Embryonic facial prominence (tissue), 1 donor: ENCODE measurements at regions not wholly inside any gene's neighbourhood (a gene's known extent, or its start where the extent isn't known, plus 50 kb on each side); places are given as distances from the start of the nearest gene placed in this dataset.

Experiments
- DNase-seq: peaks from one replicate; pipeline ENCODE4 v3.0.0-alpha.2; 2016; ENCODE audit errors: extremely low spot score

DNA sequence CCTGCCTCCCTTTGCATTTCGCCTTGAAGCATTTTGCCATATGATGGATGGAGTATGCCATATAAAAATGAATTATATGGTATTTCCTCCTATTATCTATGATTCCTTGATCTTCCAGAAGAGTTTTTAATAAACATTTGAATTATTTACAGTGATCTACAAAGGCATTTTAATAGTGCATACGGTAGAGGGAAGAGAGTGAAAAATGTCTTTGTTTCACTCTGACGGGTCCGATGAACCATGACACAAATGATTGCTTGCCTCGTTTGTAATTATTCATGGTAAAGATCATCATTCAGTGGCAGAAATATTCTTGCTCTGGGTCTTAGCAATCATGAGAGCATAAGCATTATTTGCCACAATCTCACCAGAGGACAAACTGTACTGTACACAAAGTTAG is 1010.9 kb downstream of the NTRK3 start:
- no peak for DNase-seq

DNA sequence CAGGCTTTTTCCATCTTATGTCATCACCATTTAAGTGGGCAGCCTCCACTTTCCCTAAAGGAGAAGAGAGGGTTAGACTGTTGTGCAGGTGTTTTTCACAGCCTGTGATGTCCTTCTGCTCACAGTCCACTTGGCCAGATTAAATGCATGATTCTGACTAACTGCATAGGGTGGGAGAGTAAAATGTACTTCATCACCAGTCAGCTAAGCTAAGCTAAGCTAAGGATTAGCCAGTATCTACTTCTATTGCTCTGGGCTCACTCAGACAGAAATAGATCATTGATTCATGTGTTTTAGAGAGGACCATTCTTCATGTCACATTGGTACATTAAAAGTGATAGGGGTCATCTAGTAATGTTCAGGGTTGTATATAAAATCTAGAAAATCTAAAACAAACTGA is 1013.1 kb downstream of the NTRK3 start:
- no peak for DNase-seq

DNA sequence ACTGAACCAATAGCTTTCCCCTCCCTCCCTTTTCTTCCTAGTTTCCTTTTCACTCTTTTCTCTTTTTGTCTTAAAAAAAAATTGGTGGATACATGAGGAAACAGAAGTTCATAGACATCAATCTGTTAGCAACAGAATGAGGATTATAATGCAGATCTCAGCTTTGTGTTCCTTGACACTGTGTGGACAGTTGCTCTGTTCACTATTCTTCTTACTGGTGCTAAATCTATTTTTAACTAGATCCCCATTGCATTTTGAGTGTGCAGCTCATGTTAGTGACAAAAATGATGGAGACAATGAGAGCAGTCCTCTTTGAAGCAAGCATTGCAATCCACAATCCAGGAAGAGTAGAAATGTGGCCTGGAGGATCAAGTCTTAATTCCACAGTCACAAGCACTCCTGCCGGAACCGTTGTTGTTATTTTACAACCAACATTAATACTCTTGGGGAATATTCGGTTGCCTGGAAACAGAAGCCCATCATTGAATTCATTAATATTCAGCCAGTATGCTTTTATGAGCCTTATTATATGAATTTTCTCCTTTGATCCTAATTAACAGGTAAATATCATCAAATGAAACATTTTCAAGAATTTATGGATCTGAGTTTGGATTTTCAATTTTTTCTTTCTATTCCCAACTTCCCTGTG is 1016.8 kb downstream of the NTRK3 start:
- DNase-seq, result no peak

DNA sequence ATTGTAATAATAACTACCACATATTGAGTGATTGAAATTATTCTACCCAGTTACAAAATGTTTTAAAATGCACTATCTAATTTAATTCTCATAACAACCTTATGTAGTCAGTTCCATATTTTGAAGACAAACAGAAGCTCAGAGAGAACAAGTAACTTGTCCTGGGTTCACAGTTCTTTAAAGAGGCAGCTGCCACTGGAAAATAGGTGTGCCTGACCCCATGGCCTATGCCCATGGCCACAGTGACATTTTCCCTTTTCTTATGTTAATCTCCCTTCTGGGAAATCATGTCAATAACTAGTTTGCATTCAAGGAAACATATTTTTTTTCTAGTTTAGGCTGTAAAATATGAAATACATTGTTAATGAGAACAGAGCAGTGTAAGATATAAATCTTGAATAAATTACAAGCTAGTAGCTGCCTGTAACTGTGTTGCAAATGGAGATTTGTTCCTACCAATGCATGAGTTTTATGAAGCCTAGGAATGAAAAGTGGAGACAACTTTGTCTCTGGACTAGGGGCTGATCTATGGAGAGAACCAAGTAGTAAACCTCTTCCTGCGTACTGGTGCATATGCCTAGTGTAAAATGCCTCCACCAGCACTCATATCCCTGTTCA is 1018.0 kb downstream of the NTRK3 start:
- DNase-seq, result no peak

DNA sequence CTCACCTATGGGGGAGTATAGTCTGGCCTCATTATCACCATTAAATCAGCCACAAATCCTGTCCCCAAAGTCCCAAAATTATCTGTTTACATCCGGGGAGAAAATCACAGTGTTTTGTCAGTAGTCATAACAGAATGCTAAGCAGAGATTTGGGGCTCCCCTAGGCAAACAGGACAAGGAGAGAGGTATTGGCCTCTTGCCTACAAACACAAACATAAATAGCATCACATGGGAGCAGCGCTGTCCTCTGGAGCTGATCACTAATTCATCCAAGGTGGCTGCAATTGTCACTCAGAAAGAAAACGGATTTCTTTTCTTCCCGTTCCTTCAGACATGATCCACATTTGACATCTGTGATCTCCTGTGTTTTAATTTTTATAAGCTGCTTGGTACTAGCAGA is 1028.1 kb downstream of the NTRK3 start:
- DNase-seq, result no peak

DNA sequence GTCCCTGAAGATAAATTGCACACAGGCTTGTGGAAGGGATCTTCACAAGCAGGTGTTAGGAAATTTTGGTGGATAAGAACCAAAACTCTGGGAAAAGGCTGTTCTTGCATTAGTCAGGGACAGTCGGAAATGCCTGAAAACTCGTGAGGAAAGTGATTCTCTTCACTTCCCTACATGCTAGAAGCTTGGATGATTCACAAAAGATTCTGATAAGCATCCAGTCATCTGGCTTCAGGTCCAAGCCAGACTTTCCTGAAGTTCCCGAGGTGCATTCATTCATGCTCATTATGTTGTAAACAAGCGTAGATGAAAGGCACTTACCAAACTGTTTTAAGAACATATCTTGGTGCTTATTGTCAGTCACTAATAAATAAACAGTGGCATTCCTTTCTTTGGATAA is 1028.7 kb downstream of the NTRK3 start:
- no peak for DNase-seq

DNA sequence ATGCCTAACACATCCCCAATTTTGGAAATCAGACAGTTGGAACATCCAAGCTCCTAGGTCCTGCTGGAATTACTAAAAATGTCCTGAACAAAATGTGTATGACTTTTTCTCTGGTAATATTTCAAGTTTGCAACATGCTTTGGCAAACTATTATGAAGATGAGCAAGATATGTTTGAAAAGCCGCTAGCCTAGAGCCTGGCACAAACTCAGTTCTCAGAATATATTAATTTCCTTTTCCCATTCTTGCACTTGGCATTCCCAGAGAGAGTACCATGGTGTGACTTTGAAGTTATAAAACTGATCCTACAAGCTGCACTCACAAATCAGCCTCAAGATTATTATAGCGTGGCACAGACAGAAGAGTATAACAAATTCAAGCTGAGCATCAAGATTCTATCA is 1031.1 kb downstream of the NTRK3 start:
- DNase-seq, result no peak

DNA sequence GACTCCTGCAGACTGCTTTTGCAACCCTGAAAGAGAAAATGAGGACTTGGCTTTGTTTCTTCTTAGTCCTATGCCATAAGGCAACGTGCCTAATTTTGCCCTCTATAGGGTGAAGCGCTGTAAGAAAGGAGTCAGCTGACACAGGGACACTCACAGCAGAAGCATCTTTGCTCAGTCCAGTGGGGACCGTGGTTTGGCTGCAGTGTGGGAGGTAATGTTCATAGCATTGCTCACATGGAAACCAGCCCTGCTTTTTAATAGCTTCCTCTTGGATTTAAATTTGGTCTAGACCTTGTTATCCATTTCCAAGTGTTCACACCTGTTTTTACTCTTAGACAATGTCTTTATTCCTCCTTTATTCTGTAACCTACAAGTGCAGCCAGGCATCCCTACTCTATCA is 1032.1 kb downstream of the NTRK3 start:
- no peak for DNase-seq

DNA sequence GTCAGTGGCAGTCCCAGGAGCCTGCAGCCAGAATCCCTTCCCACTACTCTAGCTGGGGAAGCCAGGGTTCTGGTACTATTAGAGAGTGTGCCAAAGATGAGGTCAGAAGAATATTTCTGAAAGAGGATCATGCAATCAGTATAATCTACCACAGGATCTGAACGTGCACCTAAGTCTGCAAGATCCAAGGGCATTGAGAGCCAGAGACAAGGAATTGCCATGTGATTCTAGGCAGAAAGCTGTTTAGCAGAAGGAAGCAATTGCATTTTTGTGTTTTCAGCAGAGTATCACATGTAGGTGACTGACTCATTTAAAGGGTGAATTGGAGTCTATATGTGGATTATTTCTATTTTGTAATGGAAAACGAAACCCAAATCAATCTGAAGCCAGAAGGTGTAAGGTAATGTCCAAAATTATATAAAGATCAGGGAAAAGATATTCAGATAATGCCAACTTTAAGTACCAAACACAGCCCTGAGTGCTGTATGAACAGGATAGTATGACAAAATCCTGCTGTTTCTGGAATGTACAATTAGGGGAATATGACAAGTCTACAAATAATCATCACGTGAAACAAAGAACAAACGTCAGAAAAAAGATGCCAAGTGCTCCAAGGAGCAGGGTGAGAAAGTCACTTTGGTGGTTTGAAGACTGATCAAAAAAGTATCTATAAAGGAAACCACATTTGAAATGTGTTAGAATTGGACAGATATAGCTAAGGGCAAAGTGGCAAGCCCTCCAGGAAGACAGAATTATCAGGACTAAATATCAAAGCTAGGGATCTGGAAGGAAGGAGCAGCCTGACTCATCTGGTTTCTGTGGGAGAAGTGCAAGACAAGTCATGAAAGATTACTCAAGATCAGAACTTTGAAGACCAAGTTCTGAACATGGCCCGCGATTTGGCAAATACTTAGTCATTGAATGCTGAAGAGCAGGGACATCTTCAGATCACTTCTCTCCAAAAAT is 1036.6 kb downstream of the NTRK3 start:
- no peak for DNase-seq

DNA sequence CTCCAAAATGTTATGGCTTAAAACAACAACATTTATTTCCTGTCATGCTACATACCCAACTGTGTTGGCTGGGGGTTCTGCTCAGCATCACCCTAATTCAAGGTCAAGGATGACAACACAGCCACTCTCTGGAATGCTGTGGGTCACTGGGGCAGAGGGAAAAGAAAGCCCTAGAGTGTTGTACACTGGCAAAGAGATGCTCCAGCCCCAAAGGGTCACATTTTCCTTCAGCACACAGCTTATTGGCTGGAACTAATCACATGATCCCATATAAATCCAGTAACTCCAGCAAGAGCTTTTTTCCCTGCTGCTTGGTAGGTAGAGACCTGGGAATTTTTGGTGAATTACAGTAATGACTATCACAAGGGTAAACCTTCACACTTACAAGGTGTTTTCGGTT is 1041.4 kb downstream of the NTRK3 start:
- no peak for DNase-seq

DNA sequence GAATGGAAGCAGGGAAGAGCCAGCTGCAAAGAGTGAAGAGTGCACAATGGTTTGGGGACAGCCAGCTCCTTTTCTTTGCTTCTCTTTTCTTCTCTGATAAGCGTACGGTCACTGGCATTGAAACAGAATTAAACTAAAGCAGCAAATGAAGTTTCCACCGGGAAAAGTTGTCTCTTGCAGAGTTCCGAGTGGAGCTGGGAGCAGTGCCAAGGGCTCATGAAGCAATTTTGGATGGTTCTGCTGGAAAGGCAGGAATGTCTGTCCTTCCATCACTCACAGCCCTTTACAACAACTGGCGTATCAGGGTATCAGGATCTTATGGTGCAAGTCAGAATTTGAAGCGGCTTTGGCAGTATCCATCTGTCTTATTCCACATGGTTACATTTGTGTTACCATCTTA is 1042.9 kb downstream of the NTRK3 start:
- no peak for DNase-seq

DNA sequence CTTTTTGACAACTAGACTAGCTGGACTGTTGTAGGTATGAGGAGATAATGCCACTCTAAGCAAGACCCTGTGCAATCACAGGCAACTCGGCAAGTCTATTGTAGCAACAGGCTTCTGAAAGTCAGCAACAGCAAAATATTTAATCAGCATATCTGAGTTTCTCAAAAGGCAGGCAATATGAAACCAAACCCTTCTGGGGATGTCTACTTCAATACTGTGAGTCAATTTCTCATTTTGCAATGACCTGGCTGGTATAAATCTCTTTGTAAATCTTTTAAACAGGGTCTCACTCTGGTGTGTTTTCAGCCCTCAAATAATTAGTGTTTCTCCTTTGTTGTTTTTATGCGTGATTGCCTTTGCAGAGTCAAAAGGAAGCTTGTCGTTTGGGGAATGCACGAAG is 1044.5 kb downstream of the NTRK3 start:
- DNase-seq, result no peak

DNA sequence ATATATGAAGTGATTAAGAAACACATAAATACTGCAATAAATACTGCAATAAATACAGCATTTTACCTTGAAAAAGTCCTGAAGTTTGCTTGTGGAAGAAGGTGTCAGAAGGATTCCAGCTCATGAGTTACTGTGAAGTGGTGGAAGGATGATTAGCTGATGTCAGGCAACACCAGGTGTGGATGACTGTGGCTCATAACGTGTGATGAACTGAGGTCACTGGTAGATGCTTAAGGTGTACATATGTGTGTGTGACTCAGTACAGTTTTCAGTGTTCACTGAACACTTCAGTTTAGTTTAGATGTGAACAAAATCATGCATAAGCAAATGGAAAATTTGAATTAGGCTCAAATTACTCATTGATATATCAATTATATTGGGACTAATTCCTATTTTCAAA is 1045.0 kb downstream of the NTRK3 start:
- no peak for DNase-seq

DNA sequence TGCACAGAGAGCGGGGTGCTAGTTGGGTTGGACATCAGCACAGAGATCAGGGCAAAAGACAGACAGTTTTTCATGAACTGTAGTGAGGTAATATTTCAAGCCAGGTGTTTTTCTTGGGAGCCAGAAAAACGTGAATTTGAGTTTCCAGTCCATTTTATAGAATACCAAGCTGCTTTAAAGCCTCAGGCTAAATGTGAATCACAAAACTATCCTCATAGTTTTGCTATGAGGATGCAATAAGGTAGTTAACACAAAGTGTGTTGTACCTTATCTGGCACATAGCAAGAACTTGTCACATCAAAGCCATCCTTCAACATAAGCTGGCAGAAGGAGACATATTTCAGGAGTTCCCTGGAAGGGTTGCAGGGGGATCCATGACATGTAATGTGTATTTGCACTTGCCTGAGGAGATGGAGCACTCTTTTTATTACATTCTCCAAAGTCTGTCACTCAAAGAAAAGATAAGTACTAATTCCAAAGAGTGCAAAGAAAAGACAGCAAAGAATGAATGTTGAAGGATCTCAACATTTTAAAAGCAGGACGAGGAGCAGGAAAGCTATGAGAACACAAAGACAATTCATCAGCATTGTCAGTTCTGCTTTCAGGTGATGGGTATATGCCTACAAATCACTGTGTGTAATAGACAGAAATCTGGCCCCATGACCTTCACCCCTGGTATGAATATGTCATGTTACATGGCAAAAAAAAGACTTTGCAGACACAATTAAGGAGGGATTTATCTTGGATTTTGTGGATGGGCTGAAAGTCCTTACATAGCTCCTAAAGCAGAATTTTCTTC is 1046.4 kb downstream of the NTRK3 start:
- DNase-seq, result no peak

DNA sequence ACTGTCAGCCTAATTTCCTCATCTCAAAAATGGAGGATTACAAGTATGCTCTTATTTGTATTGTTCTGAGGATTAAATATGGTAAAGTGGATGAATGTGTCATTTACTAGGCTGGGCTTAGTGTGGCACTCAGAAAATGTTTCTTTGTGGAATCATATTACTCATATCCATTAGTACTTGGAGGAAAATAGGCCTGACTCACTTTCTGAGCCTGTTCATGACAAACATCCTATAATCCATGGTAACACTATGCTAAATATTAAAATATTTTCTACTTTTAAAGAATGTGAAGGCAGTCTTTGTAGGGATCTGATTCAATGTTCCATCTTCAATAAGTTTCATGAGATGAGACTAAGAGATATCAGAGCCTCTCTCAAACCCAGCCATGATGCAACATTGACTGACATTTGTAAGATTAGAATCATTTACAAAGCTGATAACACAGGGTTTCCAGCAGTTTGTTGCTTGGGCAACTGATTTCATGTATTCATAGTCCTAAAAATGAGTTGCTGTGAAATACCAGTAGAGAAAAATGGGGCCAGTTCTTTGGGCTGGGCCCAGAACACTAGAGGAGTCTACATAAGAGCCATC is 1048.5 kb downstream of the NTRK3 start:
- DNase-seq, result no peak

DNA sequence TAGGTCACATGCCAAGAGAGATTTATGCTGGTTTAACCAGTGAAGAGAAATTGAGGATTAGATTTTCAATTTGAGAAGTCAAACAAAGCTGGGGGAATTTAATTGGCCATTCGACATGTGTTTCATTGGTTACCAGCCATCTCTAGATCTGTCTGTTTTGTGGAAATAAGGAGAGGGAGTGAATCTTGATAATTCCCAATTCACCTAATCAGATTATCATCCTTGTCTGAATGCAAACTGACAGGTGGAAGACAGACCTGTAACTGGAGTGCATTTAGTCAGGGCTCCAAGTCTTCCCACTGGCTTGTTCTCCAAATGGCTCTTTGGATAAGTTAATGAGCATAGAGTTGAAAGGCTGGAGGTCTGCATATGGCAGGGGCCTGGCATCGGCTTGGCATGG is 1049.3 kb downstream of the NTRK3 start:
- no peak for DNase-seq

DNA sequence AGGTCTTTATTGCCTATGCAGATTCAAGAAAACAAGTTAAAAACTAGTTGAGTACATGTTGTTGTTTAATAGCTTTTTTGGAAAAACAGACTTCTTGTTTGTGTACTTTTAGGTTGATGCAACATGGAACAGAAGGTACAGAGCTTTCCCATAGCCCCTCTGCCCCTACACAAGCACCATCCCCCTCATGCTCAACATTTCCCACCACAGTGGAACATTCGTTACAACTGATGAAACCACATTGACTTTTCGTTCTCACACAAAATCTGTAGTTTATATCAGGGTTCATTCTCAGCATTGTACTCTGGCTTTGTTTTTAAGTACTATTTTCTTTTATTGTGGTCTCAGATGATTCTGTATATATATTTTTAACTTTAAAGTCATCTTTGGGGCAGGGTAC is 1054.6 kb downstream of the NTRK3 start:
- DNase-seq, result no peak

DNA sequence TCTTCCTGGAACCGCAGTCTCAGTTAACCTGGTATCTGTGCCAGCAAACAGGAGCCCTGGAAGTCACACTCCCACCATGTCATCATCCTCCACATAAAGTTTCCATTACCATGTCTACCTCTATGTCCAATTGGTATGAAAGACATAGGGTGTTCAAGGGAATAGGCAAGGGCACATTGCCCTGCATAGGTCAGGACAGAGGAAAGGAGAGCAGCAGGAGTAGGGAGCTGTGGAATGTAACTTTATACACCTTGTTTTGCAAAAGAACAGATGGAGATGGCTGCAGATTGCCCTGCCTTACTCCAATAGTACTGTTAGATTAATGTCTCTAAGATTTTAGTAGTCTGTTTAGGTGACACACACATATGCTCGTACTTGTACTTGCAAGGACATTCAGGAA is 1056.4 kb downstream of the NTRK3 start:
- no peak for DNase-seq

DNA sequence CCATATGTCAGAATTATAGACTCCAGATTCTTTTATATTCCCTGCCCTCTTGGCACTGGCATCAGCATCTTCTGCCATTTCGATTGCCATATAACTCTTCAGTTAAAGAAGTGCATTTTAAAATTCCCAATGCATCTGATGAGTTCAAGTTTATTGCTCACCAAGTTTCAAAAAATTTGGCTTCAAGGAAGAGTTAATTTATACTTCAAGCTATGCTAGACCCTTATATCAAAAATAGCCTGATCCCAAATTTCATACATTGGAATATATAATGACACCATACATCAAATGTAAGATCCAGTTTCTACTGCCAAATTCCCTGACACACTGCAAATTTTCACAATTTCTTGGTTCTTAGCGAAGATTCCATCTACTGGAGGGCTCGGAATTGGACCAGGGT is 1058.6 kb downstream of the NTRK3 start:
- no peak for DNase-seq

DNA sequence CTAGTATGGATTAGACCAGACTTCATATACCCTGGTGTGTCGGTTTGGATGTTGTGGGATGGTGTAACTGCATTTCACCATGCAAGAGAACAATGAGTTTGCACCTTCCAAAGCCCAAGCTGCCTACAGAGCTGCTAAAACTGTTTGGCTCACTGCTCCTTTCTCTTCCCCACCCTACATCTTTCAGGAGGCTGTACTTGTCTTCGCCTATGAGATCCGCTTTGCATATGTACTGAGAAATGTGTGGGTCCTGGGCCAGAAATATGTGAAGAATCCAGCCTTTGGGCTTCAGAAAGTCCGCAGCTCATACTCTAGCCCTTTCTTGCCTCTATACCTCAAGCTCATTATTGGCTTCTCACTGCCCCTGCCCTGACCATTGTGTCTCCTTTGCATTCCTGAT is 1060.0 kb downstream of the NTRK3 start:
- DNase-seq, result no peak

DNA sequence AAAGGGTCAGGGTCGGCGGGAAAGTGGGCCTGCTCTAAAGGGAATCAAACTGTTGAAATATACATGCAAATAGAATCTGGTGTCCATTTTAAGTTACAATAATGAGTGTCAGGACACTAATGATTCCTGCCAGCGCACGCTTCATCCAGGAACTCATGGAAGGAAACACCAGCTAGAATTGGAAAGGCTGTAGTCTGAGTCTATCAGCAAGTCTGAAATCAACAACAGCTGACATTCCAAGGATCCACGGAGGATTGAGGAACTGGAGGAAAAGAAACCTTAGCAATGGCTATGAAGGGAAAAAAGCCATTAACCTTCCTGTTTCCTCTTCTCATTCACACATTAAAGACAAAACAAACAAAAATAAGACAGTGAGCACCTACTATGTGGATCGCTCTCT is 1063.1 kb downstream of the NTRK3 start:
- no peak for DNase-seq

DNA sequence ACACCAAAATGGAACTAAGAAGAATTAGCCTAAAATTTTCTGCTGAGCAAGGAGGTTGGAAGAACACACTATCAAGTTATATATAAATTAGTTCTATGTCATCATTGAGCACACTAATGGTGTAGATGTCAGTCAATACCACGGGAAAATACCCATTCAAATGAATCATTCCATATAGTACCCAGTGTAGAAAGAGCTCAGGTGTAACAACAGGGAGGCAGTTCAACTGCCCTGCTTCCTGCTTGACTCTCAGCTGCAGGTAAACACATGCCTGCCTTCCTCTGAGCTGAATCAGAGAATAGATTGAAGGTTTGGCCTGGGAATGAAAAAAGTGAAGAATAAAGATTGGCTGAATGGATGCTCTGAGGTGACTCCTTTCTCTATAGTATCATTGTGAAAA is 1088.0 kb downstream of the AGBL1 start:
- DNase-seq, result no peak
